Stimulated activated CD8-positive, alpha-beta memory T cell treated with anti-CD3 and anti-CD28 coated beads, Interleukin-7, amount 100 ng/mL, for 1 hour (primary cell): ENCODE measurements at regions not wholly inside any gene's neighbourhood (a gene's known extent, or its start where the extent isn't known, plus 50 kb on each side); places are given as distances from the start of the nearest gene placed in this dataset.

Source experiments
- DNase-seq, 2 donors: peaks; one replicate each; pipeline ENCODE4 v3.0.0-alpha.2; 2020; ENCODE audit warnings: low read depth in 2 of 2

DNA sequence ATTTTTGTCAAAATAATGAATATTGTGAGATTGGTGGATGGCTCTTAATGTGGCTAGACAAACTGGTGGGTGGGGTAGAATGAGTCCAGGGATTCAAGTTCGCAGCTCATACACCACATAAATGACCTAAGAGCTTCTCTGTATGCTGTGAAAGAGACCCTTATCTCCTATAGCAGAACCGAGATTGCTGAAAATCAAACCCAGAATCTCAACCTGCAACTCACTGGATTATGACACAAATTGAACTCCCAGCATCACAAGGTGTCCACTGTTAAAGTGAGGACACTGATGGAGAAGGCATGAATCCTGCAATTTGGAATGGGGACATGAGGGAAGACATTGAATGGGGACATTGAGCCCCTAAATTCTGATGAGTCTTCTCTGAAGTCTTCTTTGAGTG lies 51.3 kb upstream of the CNKSR3 start:
- DNase-seq, result no peak

DNA sequence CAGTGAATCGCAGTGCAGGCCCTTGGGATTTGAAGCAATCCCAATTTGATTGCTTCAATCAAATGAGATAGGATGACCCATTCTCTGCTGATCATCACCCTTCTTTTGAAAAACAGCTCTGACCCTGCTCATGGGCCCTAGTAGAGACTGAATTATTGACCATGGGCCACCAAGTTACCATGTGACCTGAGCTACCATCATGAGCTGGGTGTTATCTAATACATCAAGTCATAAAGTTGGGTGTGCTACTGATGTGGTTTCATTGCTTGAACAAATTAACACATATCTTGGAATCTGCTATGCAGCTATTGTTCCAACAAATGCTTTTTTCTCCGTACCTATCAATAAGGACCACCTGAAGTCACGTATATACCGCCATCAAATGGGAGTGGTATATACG lies 54.8 kb upstream of the CNKSR3 start:
- DNase-seq, result no peak

DNA sequence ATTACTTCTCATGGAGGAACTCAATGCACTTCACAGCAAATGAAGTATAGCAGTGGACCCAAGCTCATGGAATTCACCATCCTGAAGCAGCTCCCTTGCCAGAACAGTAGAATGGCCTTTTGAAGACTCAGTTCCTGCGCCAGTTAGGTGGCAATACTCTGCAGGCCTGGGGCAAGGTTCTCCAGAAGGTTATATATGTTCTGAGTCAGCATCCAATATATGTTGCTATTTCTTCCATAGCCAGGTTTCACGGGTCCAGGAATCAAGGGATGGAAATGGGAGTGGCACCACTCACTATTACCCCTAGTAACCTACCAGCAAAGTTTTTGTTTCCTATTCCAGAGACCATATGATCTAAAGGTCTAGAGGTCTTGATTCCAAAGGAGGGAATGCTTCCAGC lies 56.4 kb upstream of the CNKSR3 start:
- no peak for DNase-seq

DNA sequence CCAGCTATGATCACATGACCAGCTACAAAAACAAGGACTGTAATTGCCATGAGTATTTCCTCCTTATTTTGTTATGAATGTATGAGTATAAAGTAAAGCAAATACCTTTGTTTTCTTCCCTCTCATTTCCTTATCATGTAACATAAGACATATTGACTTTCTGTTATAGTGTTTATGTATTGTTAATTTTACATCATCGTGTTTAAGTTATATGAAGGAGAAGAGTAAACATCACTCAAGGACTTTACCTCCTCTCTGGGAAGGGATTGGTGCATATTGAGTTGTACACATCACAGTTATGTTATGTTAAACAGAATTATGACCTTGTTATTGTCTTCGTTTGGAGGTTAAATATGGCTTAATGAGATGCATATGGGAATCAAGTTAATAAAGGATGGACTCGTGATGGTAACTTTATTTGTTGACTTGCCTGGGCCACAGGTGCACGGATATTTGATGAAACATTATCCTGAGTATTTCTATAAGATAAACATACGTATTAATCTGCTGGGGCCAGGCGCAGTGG lies 57.3 kb upstream of the CNKSR3 start:
- no peak for DNase-seq

DNA sequence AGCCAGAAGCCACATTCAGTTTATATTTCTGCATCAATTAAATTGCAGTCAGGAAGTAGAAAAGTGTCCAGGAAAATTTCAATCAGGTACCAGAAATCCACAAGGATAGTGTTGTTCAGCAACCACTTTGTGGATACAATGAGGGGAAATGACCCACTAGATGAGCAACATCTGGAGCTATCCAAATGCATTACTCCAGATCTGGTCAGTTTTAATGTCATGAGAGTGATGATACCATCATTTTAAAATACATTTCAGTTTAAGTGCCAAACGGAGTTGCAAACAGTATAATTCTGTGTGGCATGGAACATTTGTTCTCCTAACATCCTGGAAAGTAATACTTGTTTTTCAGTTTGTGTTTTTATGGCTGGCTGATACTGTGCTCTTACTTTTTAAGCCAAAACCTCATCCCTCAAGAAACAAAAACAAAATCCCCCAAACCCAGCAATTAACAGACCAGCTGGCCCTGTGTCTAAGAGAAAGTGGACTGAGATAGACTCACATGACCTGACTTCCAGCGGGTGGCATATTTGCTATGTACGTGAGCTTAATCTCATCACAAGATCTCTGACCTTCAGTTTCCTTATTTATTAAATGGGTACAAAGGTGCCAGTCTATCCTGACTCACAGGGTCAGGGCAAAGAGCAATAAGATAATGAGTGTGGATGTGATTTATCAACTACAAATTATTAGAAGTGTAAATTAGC lies 58.8 kb upstream of the CNKSR3 start:
- no peak for DNase-seq

DNA sequence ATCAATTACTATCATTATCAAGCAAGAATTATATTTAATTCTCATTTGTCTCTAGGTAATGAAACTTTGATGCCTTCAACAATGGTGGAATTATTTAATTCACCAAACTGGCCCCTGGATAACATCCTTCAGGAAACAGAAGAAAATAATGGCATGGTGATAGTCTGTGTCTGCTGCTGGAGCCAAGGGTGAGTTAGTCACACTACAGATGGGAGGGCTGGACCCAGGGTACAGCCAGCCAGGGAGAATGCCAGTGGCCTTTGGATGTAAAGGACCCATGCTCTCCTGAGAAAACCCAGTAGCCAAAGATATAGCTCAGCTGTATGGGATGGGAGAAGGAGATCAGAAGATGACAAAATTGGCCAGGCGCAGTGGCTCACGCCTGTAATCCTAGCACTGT lies 60.0 kb upstream of the CNKSR3 start:
- no peak for DNase-seq

DNA sequence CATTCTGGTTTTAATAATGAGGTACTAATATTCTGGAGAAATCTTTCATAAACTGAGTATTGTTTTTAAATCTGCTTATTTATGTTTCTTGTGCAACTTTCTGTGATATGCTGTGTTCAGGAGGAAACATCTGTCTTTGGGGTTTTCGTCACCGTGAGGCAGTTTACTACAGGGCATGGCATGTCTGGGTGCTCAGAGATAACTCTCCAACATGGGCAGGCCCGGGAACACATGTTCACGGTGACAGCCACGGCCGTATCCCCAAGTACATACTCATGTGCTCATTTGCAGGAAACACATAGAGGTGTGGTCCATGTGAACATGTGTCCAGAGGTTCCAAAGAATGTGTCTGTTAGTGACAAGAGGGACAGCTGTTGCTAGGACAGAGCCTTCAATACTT lies 62.1 kb upstream of the CNKSR3 start:
- no peak for DNase-seq

DNA sequence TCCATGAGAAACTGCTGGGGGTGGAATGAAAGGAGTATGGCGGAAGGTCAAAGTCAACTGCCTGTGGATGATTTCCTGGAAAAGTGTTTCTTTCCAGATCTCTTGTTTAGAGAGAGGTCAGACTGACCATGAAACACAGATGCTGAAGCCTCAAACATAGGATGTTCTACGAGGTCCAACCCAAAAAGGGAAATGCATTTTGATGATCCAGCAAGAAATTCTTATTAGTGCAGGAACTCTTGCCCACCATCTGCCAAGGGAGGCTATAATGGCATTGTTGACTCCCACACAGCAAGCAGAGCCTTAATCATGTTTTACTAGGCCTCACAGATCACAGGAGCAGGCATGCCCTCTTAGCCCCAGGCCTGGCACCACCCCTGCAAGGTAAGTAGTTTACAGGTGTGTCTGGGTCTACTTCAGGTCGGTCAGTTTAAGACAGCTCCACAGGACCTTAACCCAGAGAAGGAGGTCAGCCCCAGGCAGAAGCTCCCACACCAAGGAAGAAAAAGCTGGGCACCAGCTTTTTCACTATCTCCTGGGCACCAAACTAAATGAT lies 67.6 kb upstream of the CNKSR3 start:
- no peak for DNase-seq

DNA sequence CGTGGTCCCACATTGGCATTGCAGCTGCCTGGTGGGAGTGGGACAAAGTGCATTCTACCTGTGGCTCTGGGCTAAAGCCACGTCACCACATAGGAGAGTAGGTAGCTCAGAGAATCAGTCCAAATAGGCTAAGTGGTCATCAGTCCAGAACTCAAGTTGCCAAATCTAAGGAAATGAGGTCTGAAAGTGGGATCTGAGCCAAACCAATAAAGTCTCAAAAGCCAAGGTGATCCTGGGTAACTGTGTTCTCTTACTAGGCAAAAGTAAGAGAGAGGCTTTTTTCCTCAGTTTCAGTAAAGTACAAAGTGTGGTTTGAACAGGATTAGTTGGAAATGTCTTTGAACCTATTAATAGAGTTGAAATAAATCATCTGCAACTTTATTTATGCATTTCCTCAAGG lies 68.6 kb upstream of the CNKSR3 start:
- DNase-seq, result no peak

DNA sequence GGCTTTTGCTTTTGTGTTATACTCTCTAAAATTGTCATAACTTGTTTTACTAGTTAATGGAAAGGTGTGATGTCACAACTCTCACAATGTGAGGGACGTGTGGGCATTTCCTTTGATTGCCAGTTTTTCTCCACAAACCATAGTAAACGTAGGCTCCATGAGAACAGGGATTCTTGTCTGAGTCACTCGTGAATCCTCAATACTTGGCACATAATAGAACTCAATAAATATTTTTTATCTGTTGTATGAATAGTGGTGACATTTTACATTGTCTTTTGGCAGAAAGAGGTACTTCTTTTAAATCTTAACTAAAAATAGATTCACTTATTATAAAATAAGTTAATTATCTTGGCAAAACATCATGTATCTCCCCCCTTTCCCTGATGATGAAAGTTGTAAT lies 69.0 kb upstream of the CNKSR3 start:
- no peak for DNase-seq

DNA sequence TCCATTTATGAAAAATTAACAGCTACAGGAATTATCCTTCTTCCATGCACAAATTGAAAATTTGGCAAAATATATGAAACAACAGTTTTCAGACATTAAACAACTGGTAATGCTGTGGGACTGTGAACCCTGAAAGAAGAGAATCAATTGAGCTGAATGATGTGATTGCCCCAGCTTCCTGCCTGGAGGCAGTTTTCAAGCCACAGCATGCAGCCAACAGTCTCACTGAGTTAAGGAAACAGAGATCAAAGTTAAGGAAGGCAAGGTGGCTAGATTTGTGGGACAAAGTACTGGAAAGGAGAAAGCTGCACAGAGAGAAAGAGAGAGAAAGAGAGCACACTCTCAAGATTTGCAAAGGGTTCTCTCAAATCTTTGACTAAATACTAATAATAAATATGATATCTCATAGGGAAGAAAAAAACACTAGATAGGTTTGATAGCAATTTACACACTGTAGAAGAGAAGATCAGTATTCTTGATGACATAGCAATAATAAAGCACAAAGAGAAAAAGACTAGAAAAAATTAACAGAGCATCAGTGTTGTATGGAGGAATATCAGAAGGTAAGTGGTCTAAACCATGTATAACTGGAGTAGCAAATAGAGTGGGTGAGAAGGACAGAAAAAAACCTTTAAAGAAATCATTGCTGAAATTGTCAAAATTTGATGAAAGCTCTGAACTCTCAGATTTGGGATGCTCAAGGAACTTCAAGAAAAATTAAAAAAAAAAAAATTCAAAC lies 70.1 kb upstream of the CNKSR3 start:
- no peak for DNase-seq

DNA sequence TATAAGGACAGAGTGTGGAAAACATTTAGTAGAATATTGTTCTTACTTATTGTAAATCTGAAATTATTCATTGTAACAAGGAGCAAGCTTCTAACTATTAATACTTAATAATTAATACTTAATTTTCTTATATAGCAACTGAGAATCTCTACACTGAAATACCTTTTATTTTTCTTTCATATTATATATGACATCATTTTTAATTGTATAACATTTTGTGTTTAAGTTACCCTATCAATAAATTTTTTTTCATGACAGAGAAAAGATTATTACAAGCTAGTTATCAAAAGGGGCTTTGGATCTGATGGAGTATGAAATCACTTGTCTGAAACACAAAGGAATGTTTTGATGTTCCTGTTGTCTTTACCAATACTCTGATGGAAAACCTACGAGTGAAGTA lies 72.2 kb upstream of the CNKSR3 start:
- DNase-seq, result no peak

DNA sequence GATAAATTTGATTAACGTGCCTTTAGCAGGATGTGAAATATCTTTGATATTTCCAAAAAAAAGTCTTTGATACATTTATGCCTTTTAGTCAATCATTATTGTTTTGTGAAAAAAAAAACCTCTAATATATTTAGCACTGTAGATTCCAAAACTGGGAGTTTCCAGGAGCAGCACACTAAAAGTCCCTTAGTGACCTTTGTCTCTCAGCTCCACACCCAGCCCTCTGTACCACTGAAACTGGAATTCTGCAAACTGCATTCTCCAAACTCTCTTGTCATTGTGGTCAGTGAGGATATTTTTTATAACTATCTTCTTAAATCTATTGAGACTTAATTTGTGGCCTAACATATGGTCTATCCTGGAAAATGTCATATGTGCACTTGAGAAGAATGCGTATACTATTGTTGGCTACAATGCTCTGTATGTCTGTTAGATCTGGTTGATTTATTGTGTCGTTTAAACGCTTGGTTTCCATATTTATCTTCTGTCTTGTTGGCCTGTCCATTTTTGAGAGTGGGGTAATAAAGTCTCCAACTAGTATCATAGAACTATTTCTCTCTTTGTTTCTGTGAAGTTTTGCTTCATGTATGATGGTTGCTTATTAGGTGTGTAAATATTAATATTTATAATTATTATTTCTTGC lies 73.2 kb upstream of the CNKSR3 start:
- DNase-seq, result no peak

DNA sequence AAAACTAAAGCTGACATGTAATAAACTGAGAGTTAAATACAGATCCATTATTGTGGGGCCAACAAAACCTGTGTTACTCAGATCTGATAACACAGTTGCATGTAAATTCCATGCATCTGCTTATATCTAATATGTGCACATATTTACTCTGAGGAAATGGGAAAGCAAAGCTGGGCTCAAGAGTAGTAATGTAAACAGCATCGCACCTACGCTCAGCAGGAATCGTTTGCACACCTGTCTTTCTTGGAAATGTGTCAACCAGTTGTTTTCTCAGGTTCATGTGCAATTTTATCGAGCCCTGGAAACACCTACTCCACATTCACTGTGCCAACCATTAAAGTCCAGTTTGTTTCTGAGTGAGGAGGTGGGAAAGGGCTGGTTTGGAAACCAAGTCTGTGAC lies 80.3 kb upstream of the CNKSR3 start:
- DNase-seq, result no peak

DNA sequence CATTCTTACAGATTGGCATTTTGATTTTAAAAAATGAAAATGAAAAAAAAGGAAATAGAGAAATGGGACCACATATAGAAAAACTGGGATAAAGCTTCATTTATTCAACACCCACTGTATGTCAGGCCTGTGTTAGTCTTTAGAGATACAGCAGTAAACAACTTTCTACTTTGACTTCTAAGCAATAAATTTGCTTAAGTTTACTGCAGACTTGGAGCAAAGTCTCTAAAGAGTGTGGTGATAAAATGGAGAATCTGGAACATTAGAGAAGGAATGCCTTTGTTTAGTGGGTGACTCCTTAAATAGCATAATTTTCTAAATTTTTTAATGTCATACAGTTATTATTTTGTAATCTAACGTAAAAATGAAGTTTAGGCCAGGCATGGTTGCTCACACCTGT lies 80.7 kb upstream of the CNKSR3 start:
- no peak for DNase-seq

DNA sequence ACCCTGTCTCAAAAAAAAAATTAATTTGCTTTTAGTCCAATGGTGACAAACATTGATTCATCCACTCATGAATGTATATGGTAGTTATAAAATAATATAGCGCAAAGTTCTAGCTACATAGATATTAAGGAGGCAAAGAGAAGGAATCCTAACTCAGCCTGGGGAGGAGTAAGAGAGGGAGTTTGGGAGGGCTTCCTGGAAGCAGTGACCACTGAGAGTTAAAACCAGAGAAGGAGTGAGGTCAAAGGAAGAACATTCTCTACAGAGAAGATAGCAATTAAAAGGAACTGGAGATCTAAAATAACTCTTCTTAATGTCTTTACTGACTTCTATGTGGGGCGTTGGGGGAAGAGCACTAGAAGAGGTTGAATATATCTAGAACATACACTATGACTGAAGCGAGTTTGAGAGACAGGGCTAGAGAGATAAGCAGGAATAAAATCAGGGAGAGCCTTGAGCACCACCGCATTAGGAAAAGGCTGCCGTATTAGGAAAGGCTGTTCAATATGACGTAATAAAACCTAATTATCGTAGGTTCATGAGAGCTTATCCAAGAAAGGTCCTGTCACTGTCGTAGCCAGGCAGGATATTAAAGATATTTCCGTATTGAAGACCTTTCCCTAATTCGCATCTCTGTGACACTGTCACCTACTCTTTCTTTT lies 81.8 kb upstream of the CNKSR3 start:
- DNase-seq, result no peak

DNA sequence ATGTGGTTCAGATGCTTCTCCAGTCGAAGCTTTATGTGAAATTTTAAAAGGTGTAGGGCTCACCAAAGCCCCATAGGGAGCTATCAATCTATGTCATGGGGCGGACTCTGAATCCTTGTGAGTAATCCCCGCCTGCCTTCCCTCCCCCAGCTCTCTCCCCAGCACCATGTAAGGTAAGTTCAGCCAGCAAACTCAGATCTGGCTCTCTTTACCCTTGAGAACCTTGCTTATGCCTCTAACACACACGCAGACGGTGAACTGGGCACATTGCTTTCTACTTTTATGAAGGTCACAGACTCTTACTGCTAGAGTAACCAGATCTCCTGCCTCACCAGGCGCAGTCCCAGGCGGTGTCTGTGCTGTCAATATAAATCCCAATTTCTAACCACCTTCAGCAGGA lies 82.6 kb upstream of the CNKSR3 start:
- DNase-seq, result no peak

DNA sequence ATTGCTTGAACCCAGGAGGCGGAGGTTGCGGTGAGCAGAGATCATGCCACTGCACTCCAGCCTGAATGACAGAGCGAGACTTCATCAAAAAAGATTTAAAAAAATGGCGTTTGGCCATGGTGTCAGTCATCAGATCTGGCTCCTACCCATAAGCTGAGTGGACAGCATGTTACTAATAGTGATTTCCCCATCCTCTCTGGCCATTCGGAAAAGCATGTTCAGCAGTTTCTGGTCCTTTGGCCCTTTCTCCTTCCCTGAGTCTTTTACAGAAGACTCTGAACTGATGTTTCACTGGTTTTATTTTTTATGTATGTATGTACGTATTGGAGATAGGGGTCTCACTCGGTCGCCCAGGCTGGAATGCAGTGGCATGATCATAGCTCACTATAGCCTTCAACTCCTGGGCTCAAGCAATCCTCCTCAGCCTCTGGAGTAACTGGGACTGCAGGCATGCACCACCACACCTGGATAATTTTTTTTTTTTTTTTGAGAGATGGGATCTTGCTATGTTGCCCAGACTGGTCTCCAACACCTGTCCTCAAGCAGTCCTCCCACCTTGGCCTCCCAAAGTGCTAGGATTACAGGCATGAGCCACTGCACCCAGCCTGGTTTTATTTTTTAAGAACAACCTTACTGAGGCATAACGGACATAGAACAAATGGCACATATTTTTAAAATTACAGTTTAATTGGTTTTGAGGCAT lies 84.2 kb upstream of the CNKSR3 start:
- no peak for DNase-seq

DNA sequence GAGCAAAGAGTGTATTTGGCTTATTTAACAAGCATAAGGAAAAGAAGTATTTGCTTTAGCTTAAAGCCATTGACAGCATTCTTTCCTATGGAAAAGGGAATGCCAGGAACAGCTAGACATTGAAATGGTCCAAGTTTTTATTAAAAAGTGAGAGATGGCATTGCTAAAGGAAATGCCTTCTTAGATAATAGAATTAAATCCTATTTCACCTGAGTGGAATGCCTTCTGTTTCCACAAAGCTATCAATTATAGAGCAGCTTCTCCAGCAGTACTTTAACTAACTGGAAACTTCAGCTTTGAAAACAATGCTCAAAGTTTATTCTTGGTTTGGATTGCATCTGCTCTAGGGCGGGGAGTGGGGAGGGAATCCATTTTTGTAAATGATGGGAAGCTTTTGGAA lies 85.1 kb upstream of the CNKSR3 start:
- no peak for DNase-seq

DNA sequence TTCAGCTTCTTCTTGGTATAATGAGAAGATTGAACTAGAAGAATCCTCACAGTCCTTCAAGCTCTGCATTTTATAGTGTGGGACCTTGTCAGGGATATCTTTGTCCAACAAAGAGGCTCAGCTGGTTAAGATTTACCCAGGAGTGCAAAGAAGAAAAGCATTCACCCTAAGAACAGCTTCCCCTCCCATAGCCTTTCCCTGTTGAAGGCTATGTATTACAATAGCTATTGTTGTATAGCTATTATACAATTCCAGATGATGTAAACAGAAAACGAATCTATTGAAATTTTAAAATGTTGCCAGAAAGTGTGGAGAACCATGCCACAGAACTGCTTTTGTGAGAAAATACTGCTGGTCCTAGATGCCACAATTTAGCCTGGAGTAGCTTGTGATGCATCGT lies 85.5 kb upstream of the CNKSR3 start:
- no peak for DNase-seq

DNA sequence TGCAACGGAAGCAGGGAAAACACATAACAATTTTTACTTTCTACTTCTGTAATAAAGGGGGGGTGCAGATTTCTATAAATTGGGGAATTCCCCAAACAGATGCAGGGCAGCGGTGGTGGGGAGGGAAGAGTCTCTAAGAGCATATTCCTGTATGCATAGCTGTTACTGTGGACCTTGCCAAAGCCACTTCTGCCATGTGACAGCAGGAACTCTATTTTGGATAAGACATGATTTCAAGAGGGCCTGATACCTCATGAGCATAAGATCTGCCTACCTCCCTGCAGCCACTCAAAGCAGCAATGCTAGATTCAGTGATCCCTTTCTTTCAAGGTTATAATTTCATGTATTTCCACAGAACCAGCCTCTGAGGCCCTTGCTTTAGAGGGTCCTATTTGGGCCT lies 86.2 kb upstream of the CNKSR3 start:
- DNase-seq, result no peak

DNA sequence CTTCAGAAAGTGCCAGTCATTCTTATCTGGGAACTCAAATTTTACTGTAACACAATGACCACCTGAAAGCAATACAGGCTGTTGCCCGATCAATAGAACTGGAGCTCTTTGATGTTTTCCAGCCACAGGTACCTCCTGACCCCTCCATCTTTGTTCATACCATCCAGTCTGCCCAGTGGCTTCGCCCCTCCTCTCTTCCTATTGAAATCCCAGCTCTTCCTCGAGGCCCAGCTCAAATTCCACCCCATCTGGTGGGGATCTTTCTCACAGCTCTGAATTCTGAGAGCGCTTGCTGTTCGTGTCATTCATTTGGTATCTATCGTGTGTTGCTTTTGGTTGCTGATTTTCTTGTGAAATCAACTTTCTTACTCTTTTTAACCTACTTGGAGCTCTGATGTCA lies 87.9 kb upstream of the CNKSR3 start:
- no peak for DNase-seq
